Activated T-cell treated with anti-CD3 and anti-CD28 coated beads for 1 hour (primary cell): ENCODE measurements at regions not wholly inside any gene's neighbourhood (a gene's known extent, or its start where the extent isn't known, plus 50 kb on each side); places are given as distances from the start of the nearest gene placed in this dataset.

ENCODE experiments used
- DNase-seq: peaks from one replicate; pipeline ENCODE4 v3.0.0-alpha.2; 2020; ENCODE audit warnings: low read depth

GRCh38 chr2:71936076-71937030 is 211.3 kb downstream of the CYP26B1 start:
- no peak for DNase-seq

DNA sequence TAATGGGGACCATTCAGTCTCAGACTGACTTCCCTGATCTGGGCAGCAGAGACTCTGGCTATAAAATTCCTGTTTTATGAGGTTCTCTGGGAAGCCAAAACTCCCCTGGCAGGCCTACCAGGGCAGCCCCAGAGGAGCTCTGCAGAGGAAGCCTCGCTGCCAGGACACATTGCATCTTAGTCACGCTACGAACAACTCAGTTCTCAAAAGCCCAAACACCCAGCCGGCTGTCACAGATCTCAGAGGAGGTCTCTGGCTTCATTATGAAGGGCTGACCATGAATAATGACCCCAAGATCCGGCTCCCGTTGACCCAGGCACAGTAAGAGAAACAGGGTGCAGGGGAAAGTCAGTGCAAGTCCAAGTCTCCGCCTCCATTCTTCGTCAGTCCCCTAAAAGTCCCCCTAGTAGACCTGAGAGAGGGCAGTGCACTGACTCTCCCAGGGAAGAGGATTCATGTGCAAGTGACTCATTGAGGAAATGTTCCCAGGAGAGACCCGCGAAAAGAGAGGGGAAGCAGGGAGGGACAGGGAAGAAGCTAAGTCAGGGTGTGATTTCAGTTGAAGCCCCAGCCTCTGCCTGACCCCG is 212.3 kb downstream of the CYP26B1 start:
- no peak for DNase-seq

DNA sequence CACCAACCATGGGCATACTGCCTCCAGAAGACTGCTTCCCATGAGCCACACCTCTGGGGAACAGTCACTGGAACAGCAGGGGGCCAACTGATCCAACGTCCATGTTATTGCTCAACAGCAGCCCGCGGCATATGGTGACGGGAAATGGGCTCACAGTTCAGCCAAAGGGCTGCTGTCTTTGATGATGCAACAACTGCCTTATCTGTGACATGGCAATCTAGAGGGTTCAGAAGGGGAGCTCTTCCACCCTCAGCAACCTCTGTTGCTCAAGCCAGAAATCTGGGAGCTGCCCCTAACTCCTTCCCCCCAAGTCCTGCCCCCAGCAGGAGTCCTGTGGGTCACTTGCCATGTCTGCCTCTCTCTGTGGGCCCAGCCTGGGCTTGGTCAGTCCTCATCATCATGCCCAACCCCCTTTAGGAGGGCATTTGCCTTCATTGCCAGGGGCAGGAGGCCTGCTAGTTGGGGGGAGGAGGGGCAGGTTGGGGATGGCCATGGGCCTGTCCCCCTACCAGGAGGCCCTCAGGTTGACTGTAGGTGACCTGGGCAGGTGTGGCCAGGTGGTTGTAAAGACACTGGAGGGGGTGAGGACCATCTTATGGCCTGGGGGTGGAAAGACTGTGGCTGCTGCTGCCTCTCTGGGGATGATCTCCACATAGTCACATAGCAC is 212.9 kb downstream of the CYP26B1 start:
- no peak for DNase-seq

DNA sequence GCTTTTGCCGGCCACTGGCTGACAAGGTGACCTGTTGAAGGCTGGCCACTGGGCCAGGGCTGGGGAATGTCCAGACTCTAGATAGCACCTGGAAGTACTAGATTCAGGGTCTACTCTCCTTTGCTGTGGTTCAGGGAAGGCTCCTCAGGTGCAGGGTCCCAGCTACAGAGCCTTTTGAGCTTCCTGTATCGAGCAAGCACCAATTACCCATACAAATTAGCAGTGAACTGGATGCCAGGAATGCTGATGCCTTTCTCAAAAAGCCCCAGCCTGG is 213.4 kb downstream of the CYP26B1 start:
- no peak for DNase-seq

GRCh38 chr2:71933467-71934319 is 214.0 kb downstream of the CYP26B1 start:
- no peak for DNase-seq

GRCh38 chr2:71932780-71933466 is 214.7 kb downstream of the CYP26B1 start:
- DNase-seq: no peak

DNA sequence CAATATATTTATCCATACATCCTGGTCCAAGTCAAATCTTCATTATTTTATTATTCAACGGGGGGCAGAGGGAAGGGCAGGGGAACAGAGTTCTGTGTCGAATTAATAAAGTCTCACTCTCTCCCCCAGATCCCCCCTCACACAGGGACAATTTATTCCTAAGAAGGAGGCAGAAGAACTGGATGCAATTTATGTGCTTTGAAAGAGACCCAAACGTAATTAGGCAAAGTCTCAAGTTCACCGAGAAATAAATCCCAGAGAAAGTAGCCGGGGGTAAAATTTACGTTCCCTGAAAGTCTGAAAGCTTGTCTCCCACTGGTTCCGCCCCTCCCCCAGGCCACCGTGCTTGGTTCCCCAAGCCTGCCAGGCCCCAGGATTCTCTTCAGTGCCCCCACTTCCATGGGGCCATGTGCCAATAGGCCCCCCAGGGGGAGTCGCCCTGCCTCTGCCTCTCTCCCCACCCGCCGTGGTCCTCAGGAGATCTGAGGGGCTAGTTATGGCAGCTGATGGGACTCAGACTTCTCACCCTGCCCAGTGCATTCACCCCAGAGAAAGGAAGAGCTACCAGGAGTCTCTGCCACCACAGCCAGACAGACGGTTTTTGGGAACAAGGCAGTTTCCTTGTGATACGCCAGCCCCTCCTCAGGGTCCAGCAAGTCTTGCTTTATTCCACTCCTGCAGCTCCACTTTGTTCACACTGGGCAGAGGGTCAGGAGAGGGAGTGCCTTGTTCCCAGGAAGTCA is 215.5 kb downstream of the CYP26B1 start:
- no peak for DNase-seq

DNA sequence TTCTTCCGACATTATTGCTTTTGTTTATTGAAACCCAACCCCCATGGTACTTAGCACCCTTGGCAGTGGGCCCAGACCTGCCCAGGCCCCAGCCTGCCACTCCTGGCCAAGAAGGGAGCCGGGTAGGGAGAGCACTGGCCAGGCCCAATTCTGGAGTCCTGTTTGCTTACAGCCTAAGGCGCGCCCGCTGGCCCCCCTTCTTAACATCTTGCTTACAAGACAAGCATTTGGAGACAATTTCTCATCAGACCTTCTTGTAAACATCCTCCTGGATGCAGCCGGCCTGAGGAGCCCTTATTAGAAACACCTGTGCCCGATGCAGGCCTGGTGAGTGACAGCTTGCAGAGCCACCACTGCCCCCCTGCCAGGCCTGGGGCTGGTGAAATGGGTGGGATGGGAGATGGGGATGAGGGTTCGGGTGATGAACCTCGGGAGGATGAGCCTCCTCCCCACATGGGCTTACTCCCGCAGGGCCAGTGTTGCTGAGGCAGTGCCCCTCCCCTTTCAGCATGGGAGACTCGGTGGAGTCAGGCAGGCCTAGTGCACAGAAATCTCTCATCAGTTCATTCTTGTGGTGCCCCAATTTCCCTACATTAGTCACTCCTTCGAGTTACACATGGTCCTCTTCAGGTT is 217.5 kb downstream of the CYP26B1 start:
- DNase-seq: no peak

DNA sequence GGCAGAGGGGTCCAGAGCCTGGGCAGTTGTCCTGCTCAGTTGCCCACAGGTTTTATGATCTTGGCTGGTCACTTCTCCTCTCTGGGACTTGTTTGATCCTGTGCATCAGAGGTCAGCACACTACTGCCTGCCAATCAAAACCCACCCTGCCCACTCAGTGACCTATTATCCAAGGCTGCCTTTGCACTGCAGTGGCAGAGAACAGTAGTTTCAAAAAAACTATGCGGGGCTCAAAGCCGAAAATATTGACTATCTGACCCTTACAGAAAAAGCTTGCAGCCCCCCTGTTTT is 218.2 kb downstream of the CYP26B1 start:
- no peak for DNase-seq

GRCh38 chr2:71928734-71929481 is 218.8 kb downstream of the CYP26B1 start:
- DNase-seq: no peak

DNA sequence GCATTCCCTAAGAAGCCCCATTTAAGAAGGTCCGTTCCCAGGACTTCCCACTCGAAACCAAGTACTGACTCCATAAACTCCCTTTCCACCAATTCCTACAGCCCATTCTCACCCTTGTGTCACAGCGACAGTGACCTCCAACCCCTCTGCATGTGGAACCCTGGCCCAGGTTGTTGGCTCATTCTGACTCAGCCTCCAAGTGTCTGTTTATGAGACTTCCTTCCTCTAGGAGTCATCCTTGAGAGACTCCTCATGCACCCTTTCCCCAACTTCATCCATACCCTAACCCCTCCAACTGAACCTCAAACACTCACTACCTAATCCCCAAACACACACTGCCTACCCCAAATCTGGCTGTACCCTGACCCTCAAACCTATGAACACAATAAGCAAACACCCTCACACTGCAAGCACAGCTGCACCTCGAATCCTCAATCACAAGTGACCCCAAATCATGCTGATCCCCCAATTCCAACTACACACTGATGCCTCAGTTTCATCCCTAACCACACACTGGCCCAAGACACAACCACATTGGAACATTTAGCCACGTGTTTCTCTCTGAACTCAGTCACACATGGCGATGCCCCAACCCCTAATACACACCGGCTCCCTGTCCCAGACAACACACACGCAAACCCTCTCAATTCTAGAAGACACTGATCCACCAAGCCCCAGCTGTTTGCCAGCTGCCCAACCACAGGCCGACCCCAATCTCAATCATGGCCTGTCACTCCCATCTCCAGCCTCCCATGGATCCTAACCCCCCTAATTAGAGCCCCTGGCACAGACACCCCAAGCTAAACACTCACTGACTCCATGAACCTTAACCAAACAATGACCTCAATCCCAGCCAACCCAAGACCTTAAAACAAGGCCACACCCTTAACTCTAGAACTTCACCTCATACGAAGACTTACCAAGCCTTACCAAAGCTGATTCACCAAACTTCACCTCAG is 219.6 kb downstream of the CYP26B1 start:
- no peak for DNase-seq

DNA sequence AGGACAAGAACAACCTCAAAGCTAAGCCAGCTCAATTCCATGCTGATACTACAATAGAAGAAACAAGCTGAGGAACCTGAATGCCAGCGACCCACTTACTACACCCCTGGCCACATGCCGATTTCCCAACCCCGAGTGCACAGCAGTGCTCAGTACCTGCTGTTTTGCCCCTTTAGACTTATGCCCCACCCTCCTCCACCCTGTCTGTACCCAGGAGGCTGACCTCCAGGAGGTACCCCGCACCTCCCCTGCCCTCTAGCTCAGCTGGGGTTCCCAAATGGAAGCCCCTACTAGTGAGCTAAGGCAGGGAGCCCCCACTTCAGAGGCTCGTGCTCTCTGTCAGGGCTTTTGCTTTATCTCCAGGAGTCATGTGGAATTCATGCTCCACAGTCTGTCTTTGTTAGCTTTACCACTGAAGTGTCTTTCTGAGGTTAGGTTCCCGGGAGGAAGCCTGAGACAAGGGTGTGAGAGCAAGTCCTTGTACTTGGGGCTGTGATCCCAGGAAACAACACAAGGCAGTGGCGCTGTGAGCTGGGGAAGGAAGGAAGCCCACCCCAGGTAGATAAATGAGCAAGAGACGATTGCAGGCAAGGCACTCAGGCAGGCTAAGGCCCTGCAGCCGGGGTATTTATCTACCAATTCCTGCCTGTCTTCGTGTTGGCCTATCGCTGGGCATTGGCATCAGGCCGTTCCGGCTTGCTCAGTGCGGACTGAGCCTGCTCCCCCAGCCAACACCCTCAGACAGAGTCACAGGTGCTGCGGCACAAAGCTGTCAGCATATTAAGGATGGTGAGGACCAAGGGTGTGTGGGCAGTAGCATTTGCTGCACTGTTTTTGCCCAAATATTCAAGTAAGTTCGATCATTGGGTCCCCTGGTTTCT is 220.5 kb downstream of the CYP26B1 start:
- DNase-seq: no peak

DNA sequence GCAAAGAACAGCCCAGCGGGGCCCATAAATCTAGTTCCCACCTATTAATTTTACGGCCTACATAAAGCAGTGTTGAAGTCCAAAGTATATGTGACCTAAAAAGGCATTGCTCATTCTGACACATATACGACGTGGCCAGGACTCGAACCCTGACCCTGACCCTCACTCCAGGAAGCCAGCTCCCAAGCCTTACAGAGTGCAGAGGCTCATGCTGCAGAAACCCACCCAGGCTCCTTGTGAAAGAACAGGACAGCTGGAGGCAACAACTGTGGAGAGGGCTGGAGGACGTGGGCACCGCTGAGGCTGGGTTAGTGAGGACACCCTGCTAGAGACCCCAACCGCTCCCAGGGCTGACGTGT is 221.6 kb downstream of the CYP26B1 start:
- no peak for DNase-seq

DNA sequence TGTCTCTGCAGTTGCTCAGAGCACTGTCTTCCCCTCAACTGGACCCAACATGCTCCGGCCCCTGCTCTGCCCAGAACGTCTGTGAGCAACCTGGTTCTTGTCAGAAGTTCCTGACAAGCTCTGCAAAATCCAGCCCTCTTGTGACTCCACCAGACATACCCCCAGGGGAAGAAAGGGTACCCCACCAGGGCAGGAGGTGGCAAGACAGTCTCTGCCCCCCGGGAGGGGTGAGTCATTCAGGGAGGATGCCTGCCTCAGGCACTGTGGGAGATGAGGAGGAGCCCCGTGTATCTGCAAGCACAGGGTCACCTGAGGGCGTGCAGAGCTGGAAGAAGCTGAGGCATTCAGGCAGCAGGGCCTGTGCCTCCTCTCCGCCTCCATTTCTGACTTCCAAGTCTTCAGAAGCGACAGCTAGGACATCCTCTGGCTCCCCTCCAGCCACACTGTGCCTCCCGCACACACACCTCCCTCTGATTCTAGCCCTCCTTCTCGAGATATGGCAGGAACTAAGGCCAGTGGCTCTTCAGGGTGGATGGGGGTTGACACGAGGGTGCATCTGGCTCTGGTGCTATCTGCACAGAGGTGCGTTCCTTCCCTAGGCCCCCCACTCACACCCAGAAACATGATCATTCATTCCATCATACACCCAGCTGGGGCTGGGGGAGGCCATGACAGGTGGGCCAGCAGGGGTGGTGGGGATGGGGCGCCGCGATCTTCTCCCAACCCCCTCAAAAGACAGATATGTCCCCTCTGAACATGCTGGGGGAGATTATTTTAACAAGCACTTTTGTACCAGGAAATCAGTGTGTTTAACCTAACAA is 222.2 kb downstream of the CYP26B1 start:
- DNase-seq: no peak

DNA sequence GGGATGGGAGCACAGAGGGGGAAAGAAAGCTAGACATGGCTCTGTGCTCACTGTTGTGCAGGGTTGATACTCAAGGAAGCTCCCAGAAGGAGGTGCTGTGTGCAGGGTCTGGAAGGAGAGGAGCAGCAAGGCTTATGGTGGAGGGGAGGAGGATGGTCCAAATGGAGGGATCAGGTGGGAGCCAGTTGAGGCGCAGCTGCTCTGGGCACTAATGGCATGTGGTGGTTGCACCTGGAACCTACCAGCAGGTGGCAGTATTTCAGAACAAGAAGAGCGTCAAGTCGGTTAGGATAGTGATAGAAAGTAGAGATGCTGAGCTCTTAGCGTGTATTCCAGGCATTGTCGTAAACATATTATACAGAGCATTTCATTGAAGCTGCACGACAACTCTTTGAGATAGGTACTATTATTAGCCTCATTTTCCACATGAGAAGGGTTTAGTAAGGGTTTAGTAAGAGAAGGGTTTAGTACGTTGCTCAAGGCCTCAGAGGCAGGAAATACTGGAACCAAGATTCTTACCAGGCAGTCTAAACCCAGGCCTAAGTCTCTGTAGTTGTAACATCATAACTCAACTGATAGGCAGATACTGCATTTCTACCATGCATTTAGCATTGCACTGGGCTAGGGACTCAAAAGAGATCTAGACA is 223.7 kb downstream of the CYP26B1 start:
- DNase-seq: peak; percentile 38

DNA sequence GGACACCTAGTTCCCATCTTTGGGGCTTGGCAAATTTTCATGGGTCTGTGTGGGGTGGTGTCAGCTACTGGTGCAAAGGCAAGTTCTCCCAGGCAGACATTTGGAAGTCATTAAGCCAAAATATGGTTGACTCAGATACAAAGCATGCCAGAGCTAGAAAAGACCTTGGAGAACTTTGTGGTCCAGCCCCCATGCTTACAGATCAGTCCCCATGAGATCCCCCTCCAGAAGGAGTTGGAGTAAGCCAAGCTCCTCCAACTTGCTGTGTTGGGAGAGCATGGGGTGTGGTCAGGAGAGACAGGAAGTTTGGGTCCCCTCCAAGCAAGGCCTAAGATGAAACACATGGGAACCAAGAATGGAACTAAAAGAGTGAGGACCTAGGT is 224.5 kb downstream of the CYP26B1 start:
- no peak for DNase-seq
